K562 (cell line): ENCODE measurements at regions not wholly inside any gene's neighbourhood (a gene's known extent, or its start where the extent isn't known, plus 50 kb on each side); places are given as distances from the start of the nearest gene placed in this dataset.

ENCODE experiments used
- ARID4B ChIP-seq: sonication (generic); formaldehyde crosslinking; IDR thresholded peaks from 2 replicates; pipeline ENCODE4 v1.8.0; 2022; ENCODE audit warnings: mild to moderate bottlenecking, missing genetic modification reagents
- CC2D1A ChIP-seq: fragments of 450-650 bp; IDR thresholded peaks from 2 replicates; pipeline ENCODE4 v1.6.1; 2017; ENCODE audit warnings: mild to moderate bottlenecking
- CHD1 ChIP-seq: fragments of 200-600 bp; sonication (generic); IDR thresholded peaks from one replicate; pipeline ENCODE4 v1.6.1; 2012; ENCODE audit warnings: mild to moderate bottlenecking, moderate library complexity, low read length, inconsistent platforms
- DLX4 ChIP-seq: fragments of 250-450 bp; sonication (Bioruptor Pico); IDR thresholded peaks from 2 replicates; pipeline ENCODE4 v1.6.1; 2021; ENCODE audit warnings: mild to moderate bottlenecking
- ELK1 ChIP-seq: sonication (generic); formaldehyde crosslinking; IDR thresholded peaks from 2 replicates; pipeline ENCODE4 v1.8.1; 2022; ENCODE audit warnings: missing genetic modification reagents
- GTF2A2 ChIP-seq: IDR thresholded peaks from 2 replicates; pipeline ENCODE4 v1.6.1; 2016; ENCODE audit warnings: mild to moderate bottlenecking, missing genetic modification characterization, missing compliant biosample characterization
- KAT7 ChIP-seq: sonication (generic); formaldehyde crosslinking; IDR thresholded peaks from 2 replicates; pipeline ENCODE4 v1.8.0; 2022; ENCODE audit warnings: missing genetic modification reagents, mild to moderate bottlenecking, borderline replicate concordance
- MTA1 ChIP-seq: fragments of 450-650 bp; IDR thresholded peaks from 2 replicates; pipeline ENCODE4 v1.6.1; 2017; ENCODE audit warnings: borderline replicate concordance
- THAP12 ChIP-seq: fragments of 250-450 bp; sonication (Bioruptor Pico); IDR thresholded peaks from 2 replicates; pipeline ENCODE4 v1.9.0; 2021; ENCODE audit warnings: mild to moderate bottlenecking, inconsistent platforms
- ZNF407 ChIP-seq: fragments of 450-650 bp; IDR thresholded peaks from 2 replicates; pipeline ENCODE4 v1.6.1; 2016; ENCODE audit warnings: low read depth

GRCh38 chr3:182220471-182220870 lies 508.7 kb downstream of the SOX2 start (continued):
- no peak for TF ChIP-seq ZNF407
- TF ChIP-seq ELK1 (CRISPR knock-in tag), result no peak
- TF ChIP-seq CHD1, result no peak
- TF ChIP-seq CC2D1A, result no peak
- no peak for TF ChIP-seq ARID4B (CRISPR knock-in tag)
- no peak for TF ChIP-seq GTF2A2
- no peak for TF ChIP-seq DLX4
- no peak for TF ChIP-seq KAT7 (CRISPR knock-in tag)
- no peak for TF ChIP-seq THAP12 (CRISPR knock-in tag)
- no peak for TF ChIP-seq MTA1
